ENCODE measurements at regions not wholly inside any gene's neighbourhood (a gene's known extent, or its start where the extent isn't known, plus 50 kb on each side); places are given as distances from the start of the nearest gene placed in this dataset.

- DNase-seq, result no peak
These were observed 283.4 kb downstream of the GADD45G start for GRCh38 chr9:89888233-89888632.

- DNase-seq, result no peak
These were observed 283.9 kb downstream of the GADD45G start for GRCh38 chr9:89888677-89889076.

GRCh38 chr9:89889865-89890264, 285.1 kb downstream of the GADD45G start:
- no peak for DNase-seq

GRCh38 chr9:89890326-89890980, 285.6 kb downstream of the GADD45G start:
- no peak for DNase-seq

- DNase-seq, result no peak
These were observed 286.4 kb downstream of the GADD45G start for GRCh38 chr9:89891221-89891590.

GRCh38 chr9:89891591-89892304, 286.9 kb downstream of the GADD45G start:
- no peak for DNase-seq

GRCh38 chr9:89892920-89893319, 288.1 kb downstream of the GADD45G start:
- DNase-seq, result no peak

GRCh38 chr9:89893886-89894285, 289.1 kb downstream of the GADD45G start:
- no peak for DNase-seq

GRCh38 chr9:89896806-89897340, 292.1 kb downstream of the GADD45G start:
- DNase-seq, result no peak

- no peak for DNase-seq
These were observed 294.8 kb downstream of the GADD45G start for GRCh38 chr9:89899573-89899972.

GRCh38 chr9:89901920-89902319, 297.1 kb downstream of the GADD45G start:
- DNase-seq, result no peak

GRCh38 chr9:89902450-89903140, 297.8 kb downstream of the GADD45G start:
- no peak for DNase-seq

GRCh38 chr9:89903141-89903475, 298.3 kb downstream of the GADD45G start:
- no peak for DNase-seq

- DNase-seq, result no peak
These were observed 301.0 kb downstream of the GADD45G start for GRCh38 chr9:89905606-89906338.

- DNase-seq, result no peak
These were observed 307.2 kb downstream of the GADD45G start for GRCh38 chr9:89911721-89912604.

- DNase-seq, result no peak
These were observed 307.8 kb downstream of the GADD45G start for GRCh38 chr9:89912605-89912953.

GRCh38 chr9:89915187-89915586, 310.4 kb downstream of the GADD45G start:
- DNase-seq, result no peak

GRCh38 chr9:89916001-89916597, 311.3 kb downstream of the GADD45G start:
- DNase-seq, result no peak

- no peak for DNase-seq
These were observed 313.0 kb downstream of the GADD45G start for GRCh38 chr9:89917861-89918260.

- DNase-seq, result no peak
These were observed 314.4 kb downstream of the GADD45G start for GRCh38 chr9:89919171-89919681.

- DNase-seq, result no peak
These were observed 315.3 kb downstream of the GADD45G start for GRCh38 chr9:89920131-89920530.

GRCh38 chr9:89920951-89921350, 316.1 kb downstream of the GADD45G start:
- no peak for DNase-seq
